Fibroblast of skin of left quadriceps (primary cell): ENCODE measurements at regions not wholly inside any gene's neighbourhood (a gene's known extent, or its start where the extent isn't known, plus 50 kb on each side); places are given as distances from the start of the nearest gene placed in this dataset.
A peak's percentile ranks its signal among the peaks of the same experiment; 100 is the strongest.

ENCODE experiments used
- DNase-seq, 2 experiments: peaks; one replicate each; pipeline ENCODE4 v3.0.0-alpha.2; 2013; ENCODE audit warnings: low read depth in 2 of 2

GRCh38 chr9:134487066-134487710 lies 154.4 kb upstream of the COL5A1 start:
- no peak for DNase-seq

- no peak for DNase-seq
Observed at GRCh38 chr9:134488331-134489280, 153.0 kb upstream of the COL5A1 start.

GRCh38 chr9:134489621-134490408 lies 151.8 kb upstream of the COL5A1 start:
- DNase-seq: no peak

- no peak for DNase-seq
Observed at GRCh38 chr9:134490446-134490845, 151.2 kb upstream of the COL5A1 start.

- no peak for DNase-seq
Observed at GRCh38 chr9:134491196-134491835, 150.3 kb upstream of the COL5A1 start.

GRCh38 chr9:134491856-134492255 lies 149.7 kb upstream of the COL5A1 start:
- DNase-seq: no peak

GRCh38 chr9:134492281-134492691 lies 149.3 kb upstream of the COL5A1 start:
- peak; percentile 95 to 96 for DNase-seq

- DNase-seq: no peak
Observed at GRCh38 chr9:134492721-134493460, 148.7 kb upstream of the COL5A1 start.

GRCh38 chr9:134493461-134494272 lies 147.9 kb upstream of the COL5A1 start:
- no peak for DNase-seq

- no peak for DNase-seq
Observed at GRCh38 chr9:134494273-134494815, 147.3 kb upstream of the COL5A1 start.

GRCh38 chr9:134494905-134495304 lies 146.7 kb upstream of the COL5A1 start:
- DNase-seq: no peak

- no peak for DNase-seq
Observed at GRCh38 chr9:134495881-134496412, 145.7 kb upstream of the COL5A1 start.

- peak; percentile 75 to 76 for DNase-seq
Observed at GRCh38 chr9:134496413-134497282, 145.0 kb upstream of the COL5A1 start.

- DNase-seq: no peak
Observed at GRCh38 chr9:134497283-134497860, 144.2 kb upstream of the COL5A1 start.

GRCh38 chr9:134498814-134499166 lies 142.8 kb upstream of the COL5A1 start:
- DNase-seq: no peak

- DNase-seq: no peak
Observed at GRCh38 chr9:134500931-134501760, 140.5 kb upstream of the COL5A1 start.

GRCh38 chr9:134501761-134502265 lies 139.8 kb upstream of the COL5A1 start:
- no peak for DNase-seq
